Hepatocyte (in vitro differentiated cells): ENCODE measurements at regions not wholly inside any gene's neighbourhood (a gene's known extent, or its start where the extent isn't known, plus 50 kb on each side); places are given as distances from the start of the nearest gene placed in this dataset.

Experiments
- DNase-seq: peaks from one replicate; pipeline ENCODE4 v3.0.0-alpha.2; 2016; ENCODE audit warnings: low spot score
- H2AFZ ChIP-seq: fragments of 200-600 bp; sonication (generic); 2 replicates; pipeline ENCODE4 v1.6.0; 2016; ENCODE audit warnings: antibody characterized with exemption, mild to moderate bottlenecking
- H3K27ac ChIP-seq: fragments of 200-600 bp; sonication (generic); 2 replicates; pipeline ENCODE4 v1.5.1; 2016; ENCODE audit warnings: mild to moderate bottlenecking
- H3K27me3 ChIP-seq: fragments of 200-600 bp; sonication (generic); 2 replicates; pipeline ENCODE4 v1.6.1; 2016
- H3K36me3 ChIP-seq: fragments of 200-600 bp; sonication (generic); replicated peaks from 2 replicates; pipeline ENCODE4 v1.5.1; 2016; ENCODE audit warnings: low read depth; ENCODE audit not compliant: insufficient read depth
- H3K4me1 ChIP-seq: fragments of 200-600 bp; sonication (generic); 2 replicates; pipeline ENCODE4 v1.5.1; 2016; ENCODE audit warnings: mild to moderate bottlenecking, moderate library complexity; ENCODE audit not compliant: insufficient read depth
- H3K4me2 ChIP-seq: fragments of 200-600 bp; sonication (generic); 2 replicates; pipeline ENCODE4 v1.6.0; 2016
- H3K4me3 ChIP-seq: fragments of 200-600 bp; sonication (generic); 2 replicates; pipeline ENCODE4 v1.5.1; 2016; ENCODE audit warnings: mild to moderate bottlenecking
- H3K79me2 ChIP-seq: fragments of 200-600 bp; sonication (generic); 2 replicates; pipeline ENCODE4 v1.6.0; 2017; ENCODE audit warnings: mild to moderate bottlenecking
- H3K9me2 ChIP-seq: fragments of 200-600 bp; sonication (generic); replicated peaks from 2 replicates; pipeline ENCODE4 v1.6.0; 2017; ENCODE audit warnings: mild to moderate bottlenecking; ENCODE audit not compliant: insufficient read depth
- H3K9me3 ChIP-seq: fragments of 200-600 bp; sonication (generic); 2 replicates; pipeline ENCODE4 v1.5.1; 2016; ENCODE audit warnings: low read depth, mild to moderate bottlenecking
- H4K20me1 ChIP-seq: fragments of 200-600 bp; sonication (generic); 2 replicates; pipeline ENCODE4 v1.6.0; 2016; ENCODE audit warnings: mild to moderate bottlenecking; ENCODE audit not compliant: insufficient read depth, poor library complexity, severe bottlenecking
- EZH2 ChIP-seq: fragments of 200-600 bp; sonication (generic); IDR thresholded peaks from 2 replicates; pipeline ENCODE4 v1.6.1; 2016; ENCODE audit warnings: antibody characterized with exemption, mild to moderate bottlenecking, borderline replicate concordance
- EZH2phosphoT487 ChIP-seq: fragments of 200-600 bp; sonication (generic); IDR thresholded peaks from one replicate; pipeline ENCODE4 v1.6.1; 2018; ENCODE audit warnings: antibody characterized with exemption, mild to moderate bottlenecking, low read depth, moderate library complexity; ENCODE audit not compliant: unreplicated experiment, severe bottlenecking
- WGBS: methylation state at CpG from one replicate; pipeline ENCODE4 v1.1.6; 2016; ENCODE audit warnings: low lambda C conversion rate; ENCODE audit errors: missing lambda C conversion rate; 5-methylcytosine and 5-hydroxymethylcytosine counted together
- TF ChIP-seq, protein P1 (sequence below): fragments of 200-600 bp; sonication (generic); IDR thresholded peaks from 2 replicates; pipeline ENCODE4 v1.5.1; 2016; ENCODE audit warnings: antibody characterized with exemption, mild to moderate bottlenecking; ENCODE audit not compliant: poor library complexity

DNA sequence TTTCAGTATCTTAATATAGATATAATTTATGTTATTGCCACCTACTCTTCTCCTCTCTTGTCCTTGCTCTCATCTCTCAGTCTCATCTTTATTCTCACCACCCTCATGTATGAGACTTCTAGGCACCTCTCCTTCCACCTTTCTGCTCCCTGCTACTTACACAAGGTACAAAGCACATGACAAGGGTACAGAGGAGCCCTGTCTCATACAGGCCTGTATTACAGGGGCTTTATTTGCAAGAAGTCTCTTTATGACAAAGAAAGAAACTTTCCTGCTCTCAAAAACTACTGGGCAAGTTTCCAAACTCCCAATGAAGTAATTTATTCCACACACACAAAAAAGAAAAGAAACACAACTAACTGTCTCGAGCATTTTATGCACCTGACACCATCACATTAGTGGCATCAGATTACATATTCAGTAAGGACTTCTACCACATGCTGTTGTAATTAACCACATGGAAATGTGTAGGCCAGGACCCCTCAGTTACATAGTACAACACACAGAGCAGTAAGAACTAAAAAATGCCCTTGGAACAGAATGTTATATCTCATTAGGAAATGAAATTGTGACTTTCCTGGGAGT is 253.1 kb downstream of the FZD1 start:
- Histone ChIP-seq H3K27ac (no peak overlapping the region), H3K4me2 (no peak overlapping the region), H3K36me3 (no peaks in the 10 kb centered on the region), H3K79me2 (no peaks in the 10 kb centered on the region), H3K27me3 (no peaks in the 10 kb centered on the region), H3K4me1 (no peaks in the 10 kb centered on the region), H2AFZ (no peak overlapping the region), H3K9me3 (no peaks in the 10 kb centered on the region), H3K4me3 (no peak overlapping the region), H4K20me1 (no peaks in the 10 kb centered on the region), H3K9me2 (no peaks in the 10 kb centered on the region)
- 52% methylated on average over 1 of the region's 1 CpG for WGBS
- no peak for DNase-seq
- TF ChIP-seq EZH2 = no peak
- TF ChIP-seq, protein P1, sequence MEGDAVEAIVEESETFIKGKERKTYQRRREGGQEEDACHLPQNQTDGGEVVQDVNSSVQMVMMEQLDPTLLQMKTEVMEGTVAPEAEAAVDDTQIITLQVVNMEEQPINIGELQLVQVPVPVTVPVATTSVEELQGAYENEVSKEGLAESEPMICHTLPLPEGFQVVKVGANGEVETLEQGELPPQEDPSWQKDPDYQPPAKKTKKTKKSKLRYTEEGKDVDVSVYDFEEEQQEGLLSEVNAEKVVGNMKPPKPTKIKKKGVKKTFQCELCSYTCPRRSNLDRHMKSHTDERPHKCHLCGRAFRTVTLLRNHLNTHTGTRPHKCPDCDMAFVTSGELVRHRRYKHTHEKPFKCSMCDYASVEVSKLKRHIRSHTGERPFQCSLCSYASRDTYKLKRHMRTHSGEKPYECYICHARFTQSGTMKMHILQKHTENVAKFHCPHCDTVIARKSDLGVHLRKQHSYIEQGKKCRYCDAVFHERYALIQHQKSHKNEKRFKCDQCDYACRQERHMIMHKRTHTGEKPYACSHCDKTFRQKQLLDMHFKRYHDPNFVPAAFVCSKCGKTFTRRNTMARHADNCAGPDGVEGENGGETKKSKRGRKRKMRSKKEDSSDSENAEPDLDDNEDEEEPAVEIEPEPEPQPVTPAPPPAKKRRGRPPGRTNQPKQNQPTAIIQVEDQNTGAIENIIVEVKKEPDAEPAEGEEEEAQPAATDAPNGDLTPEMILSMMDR = no peak
- no peak for TF ChIP-seq EZH2phosphoT487

DNA sequence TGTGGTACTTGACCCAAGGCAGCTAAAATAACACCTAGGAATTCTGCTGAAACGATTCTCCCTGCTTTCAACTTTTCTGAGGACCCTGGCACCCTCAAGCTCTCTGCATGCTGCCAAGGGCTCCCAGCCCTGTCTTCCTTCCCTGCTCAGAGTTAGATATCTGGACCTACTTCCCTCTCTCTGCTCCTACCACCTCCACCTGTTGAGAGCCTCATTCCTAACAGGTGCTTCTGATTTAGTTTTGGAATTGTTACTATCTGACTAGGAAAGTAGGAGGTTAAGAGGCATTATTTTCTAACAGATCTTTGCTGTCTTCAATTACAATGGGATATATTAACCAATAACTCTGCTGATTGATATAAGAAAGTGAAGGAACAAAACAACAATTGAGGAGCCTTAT is 253.8 kb downstream of the FZD1 start:
- Histone ChIP-seq H3K9me2 (no peaks in the 10 kb centered on the region), H4K20me1 (no peaks in the 10 kb centered on the region), H3K79me2 (no peaks in the 10 kb centered on the region), H3K36me3 (no peaks in the 10 kb centered on the region), H3K4me3 (no peak overlapping the region), H2AFZ (no peak overlapping the region), H3K9me3 (no peaks in the 10 kb centered on the region), H3K4me2 (no peak overlapping the region), H3K27me3 (no peaks in the 10 kb centered on the region), H3K27ac (no peak overlapping the region), H3K4me1 (no peaks in the 10 kb centered on the region)
- WGBS = 67% methylated on average over 1 of the region's 1 CpG
- TF ChIP-seq EZH2phosphoT487 (no peak), EZH2 (no peak)
- TF ChIP-seq, protein P1 = no peak
- DNase-seq = no peak

DNA sequence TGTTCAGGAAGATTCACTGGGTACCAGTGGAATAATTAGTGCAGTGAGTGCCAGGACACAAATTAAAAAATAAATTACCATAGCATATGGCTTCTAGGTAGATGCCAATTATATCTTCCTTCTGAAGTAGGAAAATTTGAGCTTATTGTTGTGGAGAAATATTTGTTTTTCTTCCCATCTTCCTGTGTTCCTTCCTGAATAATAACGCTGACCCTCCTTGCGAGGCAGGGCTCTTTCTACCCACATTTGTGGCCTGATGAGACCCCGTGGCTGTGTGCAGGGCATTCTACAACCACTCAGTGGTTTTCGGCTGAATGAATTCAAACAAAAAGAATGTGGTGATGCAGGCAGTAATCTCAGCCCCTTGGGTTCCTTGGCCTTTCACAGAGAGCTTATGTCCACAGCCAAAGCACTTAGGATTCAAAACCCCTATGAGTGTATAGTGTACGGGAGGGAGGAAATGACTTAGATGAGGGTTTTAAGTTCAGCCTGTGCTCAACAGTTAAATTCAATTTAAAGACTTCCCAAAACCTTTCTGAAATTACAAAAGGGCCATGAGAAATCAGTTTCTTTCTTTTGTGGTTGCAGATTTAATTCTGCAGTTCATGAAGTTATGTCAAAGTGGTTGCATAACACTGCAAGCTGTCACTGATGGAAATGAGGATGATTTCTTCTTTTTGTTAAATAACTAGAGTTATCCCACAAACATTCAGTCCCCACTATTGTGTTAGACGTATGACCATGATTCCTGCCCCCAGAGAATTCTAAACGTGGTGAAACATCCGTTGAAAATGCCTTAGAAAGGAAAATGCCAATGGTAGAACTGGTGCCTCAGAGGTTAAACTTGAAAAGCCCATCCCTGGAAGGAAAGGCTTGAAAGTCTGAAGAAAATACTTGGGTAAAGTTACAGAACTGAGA is 255.3 kb downstream of the FZD1 start:
- no peaks in the 10 kb centered on the region for H3K36me3 ChIP-seq
- H3K4me3 ChIP-seq = no peak overlapping the region
- no peaks in the 10 kb centered on the region for H3K79me2 ChIP-seq
- H4K20me1 ChIP-seq = no peaks in the 10 kb centered on the region
- no peaks in the 10 kb centered on the region for H3K9me3 ChIP-seq
- DNase-seq = no peak
- H3K27ac ChIP-seq = no peak overlapping the region
- H3K4me2 ChIP-seq = no peak overlapping the region
- 73% methylated on average over 8 of the region's 8 CpGs for WGBS
- H3K4me1 ChIP-seq = no peaks in the 10 kb centered on the region
- TF ChIP-seq EZH2 (no peak), EZH2phosphoT487 (no peak)
- TF ChIP-seq, protein P1 = no peak
- H3K27me3 ChIP-seq = no peaks in the 10 kb centered on the region
- H3K9me2 ChIP-seq = no peaks in the 10 kb centered on the region
- no peak overlapping the region for H2AFZ ChIP-seq
